ENCODE measurements at regions not wholly inside any gene's neighbourhood (a gene's known extent, or its start where the extent isn't known, plus 50 kb on each side); places are given as distances from the start of the nearest gene placed in this dataset.

- TF ChIP-seq POLR2A (IDR thresholded peaks at IDR 0.05) = no peak
- no peak for TF ChIP-seq CTCF (IDR thresholded peaks at IDR 0.05)
Measured at GRCh38 chr10:59578741-59579140, 130.9 kb downstream of the SLC16A9 start.
